ENCODE measurements at regions not wholly inside any gene's neighbourhood (a gene's known extent, or its start where the extent isn't known, plus 50 kb on each side); places are given as distances from the start of the nearest gene placed in this dataset.

DNA sequence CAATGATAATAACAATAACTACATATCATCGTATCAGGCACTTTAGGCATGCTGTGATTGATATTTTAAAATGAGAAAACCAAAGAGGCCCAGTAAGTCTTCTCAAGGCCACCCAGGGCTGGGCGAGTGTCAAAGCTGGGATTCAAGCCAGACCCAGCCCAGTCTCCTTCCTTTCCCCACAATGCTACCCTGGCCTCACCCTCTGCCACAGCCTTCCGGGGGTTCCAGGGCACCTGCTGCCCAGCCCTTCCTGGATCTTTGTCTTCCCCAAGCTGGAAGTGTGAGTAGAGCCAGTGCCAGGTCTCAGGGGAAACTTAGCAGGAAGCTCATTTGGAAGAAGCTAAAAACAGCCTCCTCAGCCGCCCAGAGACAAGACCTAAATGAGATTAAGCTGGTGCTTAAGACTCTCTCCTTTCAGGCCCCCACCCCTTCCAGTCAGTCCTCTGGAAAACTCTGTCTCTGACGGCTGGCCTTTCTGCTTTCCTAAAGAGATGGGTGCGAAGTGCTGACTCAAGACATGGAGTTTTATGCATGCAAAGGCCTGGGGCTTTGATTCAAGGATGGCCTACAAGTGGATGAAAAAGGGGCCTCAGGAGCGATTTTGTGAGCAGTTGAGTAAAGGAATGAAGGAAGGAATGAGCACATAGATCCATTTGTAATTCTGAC, 184.2 kb downstream of the KCNA5 start:
- DNase-seq (ENCODE audit: low read depth in 2 of 2): no peak

- no peak for DNase-seq (ENCODE audit: low read depth in 2 of 2)
Observed at GRCh38 chr12:5230156-5230555, 186.5 kb downstream of the KCNA5 start.

- no peak for DNase-seq (ENCODE audit: low read depth in 2 of 2)
Observed at GRCh38 chr12:5230861-5231260, 187.2 kb downstream of the KCNA5 start.

DNA sequence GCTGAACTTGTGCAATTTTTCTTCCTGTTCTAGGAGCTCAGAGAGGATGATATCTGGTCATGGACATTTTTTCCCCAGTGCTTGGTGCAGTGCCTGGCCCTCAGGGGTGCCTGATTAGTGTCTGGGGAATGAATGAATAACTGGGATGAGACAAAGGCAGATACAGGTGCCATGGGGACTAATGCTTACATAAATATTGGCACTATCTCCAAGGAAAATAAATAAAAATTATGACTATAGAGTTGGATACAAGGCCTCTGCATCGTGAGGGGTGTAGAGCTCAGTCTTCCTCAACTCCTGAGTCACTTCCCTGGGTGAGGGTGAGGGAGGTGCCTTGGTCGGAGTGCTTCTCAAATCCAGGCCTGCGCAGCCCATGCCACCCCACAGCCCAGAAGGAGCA, 188.6 kb downstream of the KCNA5 start:
- no peak for DNase-seq (ENCODE audit: low read depth in 2 of 2)

DNA sequence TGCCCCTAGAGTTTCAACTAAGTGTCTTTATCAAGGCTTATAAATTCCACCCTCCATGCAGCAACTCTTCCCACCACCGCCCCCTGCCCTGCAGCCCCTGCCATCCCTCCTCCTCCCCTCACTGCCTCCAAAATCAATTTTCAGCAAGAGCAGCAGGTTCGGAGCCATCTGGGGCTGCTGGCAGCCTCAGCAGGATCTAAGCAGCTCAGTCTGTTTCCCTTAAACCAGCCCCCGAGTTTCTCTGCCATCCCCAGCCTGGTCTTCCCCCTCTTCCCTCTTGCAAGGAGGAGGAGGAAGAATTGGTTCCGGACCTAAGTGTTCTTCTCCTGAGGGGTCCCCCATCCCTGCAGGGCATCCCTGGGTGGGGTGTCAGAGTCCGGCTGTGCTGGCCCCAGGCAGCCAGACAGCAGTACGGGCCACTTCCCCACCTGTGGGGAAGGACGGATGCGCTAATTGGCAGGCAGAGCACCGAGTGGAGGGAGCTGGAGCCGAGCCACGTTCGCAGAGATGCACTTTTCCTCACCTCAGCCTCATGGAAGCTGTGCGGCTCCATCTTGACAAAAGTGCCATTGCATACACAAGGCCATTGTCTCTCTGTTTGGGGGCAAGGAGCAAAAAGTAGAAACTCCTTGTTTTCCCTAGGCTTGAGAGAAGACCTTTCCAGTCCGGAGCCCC, 189.3 kb downstream of the KCNA5 start:
- DNase-seq (ENCODE audit: low read depth in 2 of 2): no peak

DNA sequence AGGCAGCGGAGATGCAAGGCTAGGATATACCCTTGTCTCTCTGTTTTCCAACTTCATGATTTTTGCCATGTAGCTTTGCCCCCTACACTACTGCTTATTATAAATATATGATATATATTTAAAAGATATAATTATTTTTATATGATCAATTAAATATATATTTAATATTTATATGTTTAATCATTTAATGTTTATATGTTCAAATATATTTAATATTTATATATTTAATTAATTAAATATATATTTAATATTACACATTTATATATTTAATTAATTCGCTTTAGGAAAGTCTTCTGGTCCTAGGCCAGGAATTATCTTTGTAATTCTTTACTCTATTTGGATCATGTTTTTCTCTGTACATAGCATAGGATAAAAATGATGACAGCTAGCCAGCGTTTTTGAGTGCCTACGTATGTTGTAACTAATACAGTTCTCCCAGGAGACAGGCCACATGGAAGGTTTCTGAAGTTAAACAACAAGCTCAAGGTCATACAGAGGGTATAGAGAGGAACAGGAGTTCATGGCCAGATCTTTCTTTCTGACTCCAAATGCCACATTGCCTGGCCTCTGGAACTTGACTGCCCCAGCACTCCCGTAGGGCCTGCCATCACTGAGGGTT, 192.5 kb downstream of the KCNA5 start:
- DNase-seq (ENCODE audit: low read depth in 2 of 2): no peak

DNA sequence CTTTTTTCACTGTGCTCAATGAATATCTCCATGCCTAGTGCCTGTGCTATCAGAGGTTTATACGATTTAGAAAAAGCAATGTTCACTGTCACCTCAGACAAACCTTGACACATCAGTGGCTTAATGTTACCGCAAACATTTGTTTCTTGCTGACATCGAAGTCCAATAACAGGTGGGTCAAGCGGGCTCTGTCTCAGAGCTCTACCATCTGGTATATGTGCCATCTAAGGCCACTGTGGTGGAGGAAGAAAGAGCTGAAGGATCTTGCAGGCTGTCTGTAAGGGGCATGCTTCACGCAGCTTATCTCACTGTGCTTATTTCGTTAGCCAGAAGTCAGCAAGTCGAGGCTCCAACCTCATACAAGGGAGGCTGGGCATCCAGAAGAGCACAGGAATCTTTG, 189.5 kb upstream of the NTF3 start:
- DNase-seq (ENCODE audit: low read depth in 2 of 2): no peak

DNA sequence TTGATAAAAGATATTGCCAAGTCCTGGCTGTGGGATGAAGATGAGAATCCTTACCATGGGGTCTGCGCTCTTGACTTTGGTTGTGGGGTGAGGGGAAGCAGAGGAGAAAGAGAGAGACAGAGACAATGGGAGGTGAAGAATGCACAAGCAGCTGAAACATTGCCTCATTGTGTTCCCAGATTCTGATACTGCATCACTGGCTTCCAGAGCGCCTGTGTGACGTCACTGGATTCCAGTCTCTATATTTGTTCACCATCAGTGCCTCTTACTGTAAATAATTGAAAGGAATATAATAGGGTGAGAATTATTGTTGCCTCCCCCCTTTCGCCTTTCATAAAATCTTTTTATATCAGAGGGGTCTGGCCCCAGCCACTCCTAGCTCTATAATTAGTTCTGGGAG, 188.9 kb upstream of the NTF3 start:
- DNase-seq (ENCODE audit: low read depth in 2 of 2): no peak

DNA sequence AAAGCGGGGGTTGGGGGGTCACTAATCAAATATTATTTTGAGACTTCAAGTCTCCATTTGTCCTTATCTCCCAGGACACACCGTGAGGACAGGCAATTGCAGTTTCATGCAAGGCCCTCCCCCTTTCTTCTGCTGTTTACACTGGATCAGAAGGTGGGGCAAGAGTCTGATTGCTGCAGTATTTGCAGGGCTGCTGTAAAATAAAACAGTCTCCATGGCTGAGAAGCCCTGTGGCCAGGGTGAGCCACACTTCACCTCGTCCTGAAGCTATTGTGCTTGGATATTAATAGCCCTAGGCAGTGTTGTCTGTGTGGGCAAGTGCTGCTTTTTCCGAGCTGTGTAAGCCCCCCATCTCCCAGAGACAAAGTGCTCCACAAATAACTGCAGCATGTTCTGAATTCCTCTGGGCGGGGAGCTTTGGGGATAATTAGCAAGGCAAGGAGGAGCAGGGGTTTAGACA, 187.4 kb upstream of the NTF3 start:
- no peak for DNase-seq (ENCODE audit: low read depth in 2 of 2)

GRCh38 chr12:5246196-5246595, 185.7 kb upstream of the NTF3 start:
- no peak for DNase-seq (ENCODE audit: low read depth in 2 of 2)

GRCh38 chr12:5247144-5247543, 184.8 kb upstream of the NTF3 start:
- DNase-seq (ENCODE audit: low read depth in 2 of 2): no peak

GRCh38 chr12:5248230-5248629, 183.7 kb upstream of the NTF3 start:
- no peak for DNase-seq (ENCODE audit: low read depth in 2 of 2)

DNA sequence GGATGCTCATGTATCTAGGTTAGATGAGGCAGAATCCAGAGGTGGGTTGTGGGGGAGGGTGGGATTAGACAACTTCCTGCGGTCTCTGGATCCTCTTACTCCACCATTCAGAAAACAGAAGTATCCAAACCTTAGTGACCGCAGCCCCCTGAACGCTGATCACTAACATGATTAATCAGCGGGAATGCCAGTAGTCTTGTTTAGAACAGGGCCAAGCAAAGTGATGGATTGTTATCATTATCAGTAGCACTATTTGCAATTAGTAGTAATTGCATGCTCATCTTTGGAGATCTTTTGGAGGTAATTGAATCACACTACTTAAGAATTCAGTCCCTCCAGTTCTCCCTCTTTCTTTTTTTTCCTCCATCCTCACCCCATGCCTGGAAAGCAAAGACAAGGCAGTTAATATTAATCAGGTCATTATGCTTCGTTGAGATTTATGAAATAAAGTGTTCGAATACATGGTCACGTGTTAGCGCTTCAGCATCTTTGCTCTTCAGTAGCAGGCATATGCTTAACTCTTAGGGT, 182.8 kb upstream of the NTF3 start:
- no peak for DNase-seq (ENCODE audit: low read depth in 2 of 2)

DNA sequence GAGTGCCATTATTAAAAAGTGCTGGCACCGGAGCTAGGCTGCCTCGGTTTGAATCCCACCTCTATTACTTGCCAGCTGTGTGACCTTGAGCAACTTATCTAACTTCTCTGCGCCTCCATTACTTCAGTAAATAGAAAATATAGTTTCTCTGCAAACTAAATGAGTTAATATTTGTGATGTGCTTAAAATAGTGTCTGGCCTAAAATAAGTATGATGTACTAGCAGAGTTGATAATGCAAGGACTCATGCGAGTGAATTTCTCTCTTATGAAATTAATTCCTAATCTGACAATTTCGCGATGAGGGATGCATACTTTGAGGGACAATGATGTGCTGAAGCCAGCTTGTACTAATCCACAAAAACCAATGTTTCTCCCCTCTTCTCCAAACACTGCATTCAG, 180.8 kb upstream of the NTF3 start:
- no peak for DNase-seq (ENCODE audit: low read depth in 2 of 2)

GRCh38 chr12:5251786-5252185, 180.1 kb upstream of the NTF3 start:
- DNase-seq (ENCODE audit: low read depth in 2 of 2): no peak

GRCh38 chr12:5254703-5255102, 177.2 kb upstream of the NTF3 start:
- no peak for DNase-seq (ENCODE audit: low read depth in 2 of 2)

GRCh38 chr12:5257763-5258495, 174.0 kb upstream of the NTF3 start:
- no peak for DNase-seq (ENCODE audit: low read depth in 2 of 2)

GRCh38 chr12:5258498-5258897, 173.4 kb upstream of the NTF3 start:
- no peak for DNase-seq (ENCODE audit: low read depth in 2 of 2)

GRCh38 chr12:5258926-5259325, 173.0 kb upstream of the NTF3 start:
- no peak for DNase-seq (ENCODE audit: low read depth in 2 of 2)

GRCh38 chr12:5259523-5259922, 172.4 kb upstream of the NTF3 start:
- no peak for DNase-seq (ENCODE audit: low read depth in 2 of 2)

- DNase-seq (ENCODE audit: low read depth in 2 of 2): no peak
Observed at GRCh38 chr12:5260086-5260485, 171.8 kb upstream of the NTF3 start.

DNA sequence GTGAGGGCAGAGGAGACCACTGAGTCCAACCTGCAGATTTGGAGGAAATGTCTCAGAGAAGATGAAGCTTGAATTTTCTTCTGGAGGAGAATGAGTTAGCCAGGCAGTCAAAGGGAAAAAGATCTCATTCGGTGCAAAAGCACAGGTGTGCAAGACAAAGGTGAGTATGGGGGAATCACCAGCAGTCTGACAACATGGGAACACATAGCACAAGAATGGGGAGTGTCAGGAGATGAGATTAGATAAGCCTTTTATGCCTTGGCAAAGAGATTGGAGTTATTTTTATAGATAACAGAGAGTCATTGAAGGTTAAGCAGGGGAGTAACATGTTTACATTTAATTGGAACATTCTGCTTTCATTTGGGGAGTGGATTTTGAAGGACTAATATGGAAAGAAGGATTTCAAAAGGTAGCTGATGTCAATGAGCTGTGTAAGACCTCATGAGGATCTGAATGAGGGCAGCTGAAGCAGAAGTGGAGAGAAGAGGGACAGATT, 171.3 kb upstream of the NTF3 start:
- no peak for DNase-seq (ENCODE audit: low read depth in 2 of 2)

Data from stimulated activated CD4-positive, alpha-beta T cell treated with anti-CD3 and anti-CD28 coated beads, Interleukin-1b, Interleukin-23, amount 100 ng/mL, for 4 hours (primary cell).